Effector CD4-positive, alpha-beta T cell (primary cell): ENCODE measurements at regions not wholly inside any gene's neighbourhood (a gene's known extent, or its start where the extent isn't known, plus 50 kb on each side); places are given as distances from the start of the nearest gene placed in this dataset.
"Not testable (repeated sequence)": the region's sequence is repeated elsewhere in the genome, so short reads cannot be mapped to it uniquely, and the experiment has no call there.

ENCODE experiments used
- DNase-seq: peaks from one replicate; pipeline ENCODE4 v3.0.0-alpha.2; 2020

DNA sequence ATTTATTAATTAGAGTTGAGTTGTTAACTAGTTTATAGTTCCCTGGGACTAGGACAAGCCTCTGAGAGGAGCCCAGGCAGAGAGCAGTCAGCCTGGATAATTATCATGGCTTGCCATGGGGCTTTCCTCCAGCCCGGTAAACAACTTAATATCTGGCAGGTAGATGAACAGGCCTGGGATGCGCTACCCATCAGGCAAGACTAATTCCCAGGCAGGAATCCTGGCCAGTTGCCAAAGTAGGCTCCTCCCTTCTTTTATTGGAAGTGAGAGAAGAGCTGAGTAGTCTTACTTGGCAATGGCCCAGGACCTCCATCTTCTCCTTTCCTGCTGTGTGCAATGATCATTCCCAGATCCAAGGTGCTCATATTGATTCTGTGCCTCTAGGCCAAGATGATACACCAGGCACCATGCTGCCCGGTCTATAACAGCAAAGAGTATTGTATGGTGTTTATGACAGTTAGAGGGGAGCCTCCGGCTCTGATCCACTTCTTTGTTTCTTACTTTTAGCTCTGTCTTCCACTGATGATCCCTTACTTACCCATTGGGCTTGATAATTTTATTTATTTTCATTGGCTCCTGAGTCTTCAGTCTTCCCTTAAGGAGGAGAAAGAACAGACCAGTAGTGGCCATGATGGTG, 408.7 kb downstream of the REEP3 start:
- DNase-seq: no peak

- DNase-seq: no peak
Observed at GRCh38 chr10:63930584-63930983, 409.4 kb downstream of the REEP3 start.

- DNase-seq: no peak
Observed at GRCh38 chr10:63935705-63936104, 414.5 kb downstream of the REEP3 start.

DNA sequence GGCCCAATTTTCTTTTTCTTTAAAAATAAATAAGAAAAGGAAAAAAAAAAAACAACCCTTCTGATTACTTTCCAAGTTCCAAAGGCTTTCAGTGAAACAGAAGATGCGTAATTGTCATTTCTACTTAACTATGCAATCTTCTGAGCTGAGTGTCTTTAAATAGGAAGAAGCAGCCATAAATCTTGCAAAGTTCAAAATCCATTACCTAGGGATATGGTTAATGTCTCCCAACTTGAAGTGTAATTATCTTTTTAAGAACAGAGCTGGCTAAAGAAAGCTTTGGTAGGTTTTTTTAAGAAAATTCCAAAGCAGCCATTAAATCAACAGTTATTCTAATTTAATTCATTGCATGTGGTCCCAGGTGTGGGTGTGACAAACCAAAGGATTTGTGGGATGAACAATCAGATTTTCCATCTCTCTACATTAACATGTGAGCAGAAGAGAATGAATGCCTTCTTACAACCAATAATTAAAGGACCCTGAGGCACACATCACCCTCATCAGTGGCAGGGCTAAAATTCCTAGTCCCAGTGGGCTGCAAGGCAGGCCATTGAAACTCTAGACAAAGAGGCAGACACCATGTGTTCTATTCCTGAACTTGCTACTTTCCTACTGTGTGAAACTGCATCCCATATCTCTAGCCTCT, 419.2 kb downstream of the REEP3 start:
- no peak for DNase-seq

- DNase-seq: no peak
Observed at GRCh38 chr10:63964406-63964805, 443.2 kb downstream of the REEP3 start.

GRCh38 chr10:63965846-63966245, 444.6 kb downstream of the REEP3 start:
- no peak for DNase-seq

GRCh38 chr10:63972949-63973827, 452.0 kb downstream of the REEP3 start:
- DNase-seq: no peak

DNA sequence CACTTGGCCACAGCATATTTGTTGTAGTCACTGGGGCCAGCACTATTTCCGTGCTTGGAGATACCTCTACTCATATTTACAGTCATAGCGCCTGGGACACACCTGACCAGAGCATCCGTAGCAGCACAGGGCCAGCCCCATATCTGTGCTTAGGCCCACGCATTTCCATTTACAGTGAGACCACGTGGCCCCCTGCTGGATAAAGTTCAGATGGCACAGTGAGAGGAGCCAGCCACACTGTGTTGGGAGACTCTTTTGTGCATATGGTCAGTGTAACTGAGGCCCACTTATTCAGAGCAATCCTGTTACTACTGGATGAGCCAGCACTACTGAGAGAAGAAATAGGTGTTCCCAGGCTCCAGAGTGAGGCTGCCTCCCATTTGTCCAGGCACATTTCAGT, 455.3 kb downstream of the REEP3 start:
- no peak for DNase-seq

DNA sequence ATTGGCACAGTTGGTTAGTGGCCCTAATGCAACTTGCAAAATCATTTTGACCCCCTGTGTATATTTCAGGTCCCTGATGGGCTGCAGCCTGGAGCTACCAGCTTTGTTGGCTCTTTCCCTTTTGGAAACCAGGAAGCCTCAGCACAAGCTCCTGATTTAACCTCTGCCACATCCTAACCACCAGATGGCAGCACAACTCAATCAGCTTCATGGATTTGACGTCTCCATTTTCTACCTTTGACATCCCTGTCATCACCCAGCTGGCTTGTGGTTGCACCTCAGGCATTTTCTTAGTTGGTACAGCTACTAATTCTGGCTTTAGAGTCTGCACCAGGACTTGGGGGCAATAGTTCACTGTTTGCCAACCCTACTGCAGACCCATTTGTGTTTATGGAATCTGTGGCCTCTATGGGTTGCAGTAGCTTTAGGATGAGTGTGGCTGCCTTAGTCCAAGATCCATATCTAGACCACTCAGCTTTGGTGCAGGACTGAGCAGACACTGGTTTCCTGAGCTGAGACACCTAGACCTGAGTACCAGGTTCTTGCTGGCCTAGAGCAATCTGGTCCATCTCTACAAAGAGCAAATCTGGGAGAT, 456.2 kb downstream of the REEP3 start:
- no peak for DNase-seq

GRCh38 chr10:63980870-63981269, 459.7 kb downstream of the REEP3 start:
- not testable (repeated sequence) for DNase-seq

DNA sequence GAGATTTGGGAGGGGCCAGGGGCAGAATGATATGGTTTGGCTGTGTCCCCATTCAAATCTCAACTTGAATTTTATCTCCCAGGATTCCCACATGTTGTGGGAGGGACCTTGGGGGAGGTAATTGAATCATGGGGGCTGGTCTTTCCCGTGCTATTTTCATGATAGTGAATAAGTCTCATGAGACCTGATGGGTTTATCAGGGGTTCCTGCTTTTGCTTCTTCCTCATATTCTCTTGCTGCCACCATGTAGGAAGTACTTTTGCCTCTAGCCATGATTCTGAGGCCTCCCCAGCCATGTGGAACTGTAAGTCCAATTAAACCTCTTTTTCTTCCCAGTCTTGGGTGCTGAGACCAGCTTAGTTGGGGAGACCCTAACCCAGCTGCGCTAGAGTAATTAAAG, 462.9 kb downstream of the REEP3 start:
- DNase-seq: not testable (repeated sequence)

DNA sequence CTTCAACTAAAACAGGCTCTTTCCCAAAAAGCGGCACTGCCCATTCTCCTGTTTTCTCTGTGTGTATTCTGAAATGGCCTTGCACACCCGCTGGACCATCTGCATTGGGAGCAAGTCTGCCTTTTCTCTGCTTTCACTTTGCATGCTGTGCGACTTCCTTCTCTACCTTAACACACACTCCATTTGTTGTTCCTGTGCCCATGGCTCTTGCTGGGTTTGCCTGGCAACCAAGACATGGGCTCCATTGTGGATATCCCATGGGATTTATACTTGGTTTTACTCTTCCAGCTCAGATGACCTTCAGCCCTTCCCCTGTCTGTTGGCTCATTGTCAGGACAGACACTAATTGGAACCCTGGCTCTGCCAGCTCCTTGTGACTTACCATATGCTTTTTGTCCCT, 465.3 kb downstream of the REEP3 start:
- DNase-seq: no peak

DNA sequence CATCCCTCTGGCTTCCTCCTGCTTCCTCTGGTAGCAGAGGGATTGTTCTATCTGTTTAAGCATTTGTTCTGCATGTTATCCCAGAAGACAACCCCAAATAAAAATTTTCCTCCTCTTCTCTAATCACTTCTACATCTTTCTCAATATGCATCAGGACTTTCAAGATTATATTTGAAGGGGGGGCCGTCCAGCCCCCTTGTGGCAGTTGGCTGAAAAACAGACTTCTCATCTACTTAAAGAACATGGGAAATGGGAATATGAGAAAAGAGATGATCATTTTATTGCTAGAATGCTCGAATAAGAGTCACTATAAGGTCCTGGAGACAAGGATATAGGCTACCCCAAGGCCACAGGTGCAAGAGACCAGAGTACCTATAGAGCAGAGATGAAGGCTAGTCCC, 466.0 kb downstream of the REEP3 start:
- no peak for DNase-seq

- no peak for DNase-seq
Observed at GRCh38 chr10:63994371-63994770, 473.2 kb downstream of the REEP3 start.

DNA sequence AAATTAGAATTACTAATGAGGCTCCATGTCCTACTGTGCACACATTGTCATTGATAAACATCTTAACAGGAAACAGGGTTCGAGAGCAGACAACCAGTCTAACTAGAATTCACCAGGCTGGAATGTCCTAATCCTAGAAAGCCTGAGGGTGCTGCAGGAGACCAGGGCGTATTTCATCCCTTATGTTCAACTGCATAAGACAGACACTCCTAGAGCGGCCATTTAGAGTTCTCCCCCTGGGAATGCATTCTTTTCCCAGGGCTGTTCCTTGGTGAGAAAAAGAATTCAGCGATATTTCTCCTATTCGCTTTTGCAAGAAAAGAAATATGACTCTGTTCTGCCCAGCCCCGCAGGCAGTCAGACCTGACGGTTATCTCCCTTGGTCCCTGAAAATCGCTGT, 486.0 kb downstream of the REEP3 start:
- no peak for DNase-seq

DNA sequence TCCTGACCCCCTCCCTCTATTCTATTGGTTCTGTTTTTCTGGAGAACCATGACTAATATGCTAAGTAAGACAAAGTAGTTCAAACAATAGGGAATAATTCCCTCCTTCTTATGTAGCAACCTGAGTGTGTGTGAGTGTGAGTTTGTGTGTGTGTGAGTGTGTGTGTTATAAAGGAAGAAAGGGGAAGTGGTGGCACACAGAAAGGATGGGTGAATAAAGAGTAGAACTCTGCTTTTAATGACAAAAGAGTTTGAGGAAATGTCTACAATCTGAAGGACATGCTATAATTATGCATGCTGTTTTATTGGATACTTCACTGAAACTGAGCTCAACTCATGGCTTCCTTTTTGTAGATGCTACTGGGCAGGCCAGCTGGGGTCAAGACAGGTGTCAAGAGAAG, 489.5 kb downstream of the REEP3 start:
- DNase-seq: no peak

- DNase-seq: no peak
Observed at GRCh38 chr10:64011912-64012714, 490.9 kb downstream of the REEP3 start.

GRCh38 chr10:64014281-64014680, 493.1 kb downstream of the REEP3 start:
- DNase-seq: no peak

GRCh38 chr10:64023926-64024470, 502.8 kb downstream of the REEP3 start:
- DNase-seq: no peak

GRCh38 chr10:64033711-64034110, 512.5 kb downstream of the REEP3 start:
- no peak for DNase-seq

DNA sequence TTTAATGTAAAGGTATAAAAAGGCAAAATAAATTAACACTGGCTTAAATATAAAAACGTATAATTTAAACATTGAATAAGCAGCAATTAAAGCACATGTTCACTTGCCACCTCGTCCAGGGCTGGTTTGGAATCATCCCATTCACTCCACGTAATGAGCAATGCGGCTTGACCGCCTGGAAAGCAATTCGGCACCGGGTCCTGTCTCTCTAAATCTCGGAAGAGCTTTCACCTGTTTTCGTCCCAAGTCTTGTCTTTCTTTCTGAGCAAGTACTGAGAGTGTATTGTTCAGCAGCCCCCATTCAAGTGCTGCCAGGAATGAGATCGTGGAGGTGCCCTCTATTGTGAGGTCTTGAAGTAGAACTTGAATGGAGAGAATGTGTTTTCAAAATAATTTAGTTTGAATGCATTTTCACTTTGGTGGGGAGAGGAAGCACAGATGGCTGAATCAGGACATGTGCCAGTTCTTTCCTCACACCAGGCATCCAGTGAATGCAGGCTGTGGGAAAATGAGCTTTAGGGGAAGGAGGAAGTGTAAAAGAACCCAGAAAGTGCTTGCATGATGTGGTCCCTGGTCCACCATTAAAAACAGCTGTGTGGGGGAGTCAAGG, 515.2 kb downstream of the REEP3 start:
- no peak for DNase-seq
